ENCODE measurements at regions not wholly inside any gene's neighbourhood (a gene's known extent, or its start where the extent isn't known, plus 50 kb on each side); places are given as distances from the start of the nearest gene placed in this dataset.

- Histone ChIP-seq H3K27ac (no peak overlapping the region), H3K4me3 (no peak overlapping the region), H3K9me3 (no peaks in the 10 kb centered on the region), H3K9ac (no peak overlapping the region), H3K36me3 (no peaks in the 10 kb centered on the region), H3K4me1 (peaks cover 6% of the 10 kb centered on the region), H4K20me1 (no peaks in the 10 kb centered on the region), H3K27me3 (no peaks in the 10 kb centered on the region), H3K4me2 (peak overlapping the region; percentile 9; the same call in 1 of the 2 replicates)
- no peak for TF ChIP-seq Cebpa-rat (IDR thresholded peaks at IDR 0.05)
Observed at GRCh38 chr10:4025339-4025738, 240.3 kb upstream of the KLF6 start.

GRCh38 chr10:4024516-4025245 lies 239.7 kb upstream of the KLF6 start:
- Histone ChIP-seq H3K27me3 (no peaks in the 10 kb centered on the region), H4K20me1 (no peaks in the 10 kb centered on the region), H3K36me3 (no peaks in the 10 kb centered on the region), H3K9me3 (no peaks in the 10 kb centered on the region), H3K4me2 (peak overlapping the region; percentile 9; the same call in 1 of the 2 replicates), H3K27ac (no peak overlapping the region), H3K9ac (no peak overlapping the region), H3K4me1 (peaks cover 6% of the 10 kb centered on the region), H3K4me3 (no peak overlapping the region)
- no peak for TF ChIP-seq Cebpa-rat (IDR thresholded peaks at IDR 0.05)

GRCh38 chr10:4024027-4024426 lies 239.0 kb upstream of the KLF6 start:
- no peaks in the 10 kb centered on the region for H3K9me3 ChIP-seq
- no peak overlapping the region for H3K27ac ChIP-seq
- TF ChIP-seq Cebpa-rat (IDR thresholded peaks at IDR 0.05) = no peak
- peaks cover 6% of the 10 kb centered on the region for H3K4me1 ChIP-seq
- H3K4me3 ChIP-seq = no peak overlapping the region
- no peaks in the 10 kb centered on the region for H3K27me3 ChIP-seq
- no peak overlapping the region for H3K4me2 ChIP-seq
- H3K36me3 ChIP-seq = no peaks in the 10 kb centered on the region
- no peak overlapping the region for H3K9ac ChIP-seq
- H4K20me1 ChIP-seq = no peaks in the 10 kb centered on the region

GRCh38 chr10:4022473-4022872 lies 237.5 kb upstream of the KLF6 start:
- peaks cover 6% of the 10 kb centered on the region for H3K4me1 ChIP-seq
- H3K9ac ChIP-seq = no peak overlapping the region
- H3K9me3 ChIP-seq = no peaks in the 10 kb centered on the region
- no peak overlapping the region for H3K4me2 ChIP-seq
- no peaks in the 10 kb centered on the region for H3K27me3 ChIP-seq
- H3K36me3 ChIP-seq = no peaks in the 10 kb centered on the region
- no peak overlapping the region for H3K4me3 ChIP-seq
- H3K27ac ChIP-seq = no peak overlapping the region
- TF ChIP-seq Cebpa-rat (IDR thresholded peaks at IDR 0.05) = no peak
- no peaks in the 10 kb centered on the region for H4K20me1 ChIP-seq

- H3K4me2 ChIP-seq = no peak overlapping the region
- no peak for TF ChIP-seq Cebpa-rat (IDR thresholded peaks at IDR 0.05)
Observed at GRCh38 chr10:4020631-4021030, 235.6 kb upstream of the KLF6 start.

GRCh38 chr10:4018054-4018511 lies 233.1 kb upstream of the KLF6 start:
- no peaks in the 10 kb centered on the region for H3K9me3 ChIP-seq
- no peaks in the 10 kb centered on the region for H3K36me3 ChIP-seq
- no peaks in the 10 kb centered on the region for H3K27me3 ChIP-seq
- H3K9ac ChIP-seq = no peak overlapping the region
- H3K4me1 ChIP-seq = no peaks in the 10 kb centered on the region
- no peak for TF ChIP-seq Cebpa-rat (IDR thresholded peaks at IDR 0.05)
- no peak overlapping the region for H3K4me2 ChIP-seq
- H3K4me3 ChIP-seq = no peak overlapping the region
- no peaks in the 10 kb centered on the region for H4K20me1 ChIP-seq
- H3K27ac ChIP-seq = no peak overlapping the region

More at GRCh38 chr10:4020631-4021030, 235.6 kb upstream of the KLF6 start:
- Histone ChIP-seq H3K9ac (no peak overlapping the region), H3K4me3 (no peak overlapping the region), H3K4me1 (peaks cover 6% of the 10 kb centered on the region), H3K9me3 (no peaks in the 10 kb centered on the region), H3K27ac (no peak overlapping the region), H4K20me1 (no peaks in the 10 kb centered on the region), H3K36me3 (no peaks in the 10 kb centered on the region), H3K27me3 (no peaks in the 10 kb centered on the region)

- no peak for TF ChIP-seq Cebpa-rat (IDR thresholded peaks at IDR 0.05)
- Histone ChIP-seq H3K9ac (no peak overlapping the region), H4K20me1 (no peaks in the 10 kb centered on the region), H3K27ac (no peak overlapping the region), H3K9me3 (no peaks in the 10 kb centered on the region), H3K36me3 (no peaks in the 10 kb centered on the region), H3K4me2 (no peak overlapping the region), H3K4me3 (no peak overlapping the region), H3K27me3 (no peaks in the 10 kb centered on the region), H3K4me1 (no peaks in the 10 kb centered on the region)
Observed at GRCh38 chr10:4017336-4017735, 232.3 kb upstream of the KLF6 start.

- Histone ChIP-seq H3K9me3 (no peaks in the 10 kb centered on the region), H3K27ac (no peak overlapping the region), H3K4me1 (no peaks in the 10 kb centered on the region), H4K20me1 (no peaks in the 10 kb centered on the region), H3K4me2 (no peak overlapping the region), H3K36me3 (no peaks in the 10 kb centered on the region), H3K27me3 (no peaks in the 10 kb centered on the region), H3K9ac (no peak overlapping the region), H3K4me3 (no peak overlapping the region)
- TF ChIP-seq Cebpa-rat (IDR thresholded peaks at IDR 0.05) = no peak
Observed at GRCh38 chr10:4016214-4016740, 231.3 kb upstream of the KLF6 start.

GRCh38 chr10:4013651-4014121 lies 228.7 kb upstream of the KLF6 start:
- Histone ChIP-seq H3K9ac (no peak overlapping the region), H3K4me2 (no peak overlapping the region), H3K4me3 (no peak overlapping the region), H3K9me3 (no peaks in the 10 kb centered on the region), H4K20me1 (no peaks in the 10 kb centered on the region), H3K36me3 (no peaks in the 10 kb centered on the region), H3K27ac (no peak overlapping the region), H3K27me3 (no peaks in the 10 kb centered on the region), H3K4me1 (no peaks in the 10 kb centered on the region)
- no peak for TF ChIP-seq Cebpa-rat (IDR thresholded peaks at IDR 0.05)

- no peaks in the 10 kb centered on the region for H4K20me1 ChIP-seq
- no peak overlapping the region for H3K27ac ChIP-seq
- no peaks in the 10 kb centered on the region for H3K9me3 ChIP-seq
- no peak for TF ChIP-seq Cebpa-rat (IDR thresholded peaks at IDR 0.05)
- no peaks in the 10 kb centered on the region for H3K27me3 ChIP-seq
- H3K4me2 ChIP-seq = no peak overlapping the region
- no peak overlapping the region for H3K9ac ChIP-seq
- no peaks in the 10 kb centered on the region for H3K4me1 ChIP-seq
- H3K4me3 ChIP-seq = no peak overlapping the region
- no peaks in the 10 kb centered on the region for H3K36me3 ChIP-seq
Observed at GRCh38 chr10:4012848-4013247, 227.8 kb upstream of the KLF6 start.
